Activated naive CD4-positive, alpha-beta T cell treated with anti-CD3 and anti-CD28 coated beads, Interleukin-2, amount 50 U/mL, for 72 hours (primary cell): ENCODE measurements at regions not wholly inside any gene's neighbourhood (a gene's known extent, or its start where the extent isn't known, plus 50 kb on each side); places are given as distances from the start of the nearest gene placed in this dataset.

ENCODE experiments used
- ATAC-seq, 2 donors: fragments of 150-1000 bp; cut with Tn5 transposase; 2 replicates each; pipeline ENCODE4 v1.10.0; 2021; ENCODE audit warnings: mild to moderate bottlenecking in 2 of 2, moderate library complexity in 2 of 2
- DNase-seq, 2 donors: peaks; one replicate each; pipeline ENCODE4 v3.0.0; 2021 to 2022; ENCODE audit warnings: low spot score in 2 of 2
- H3K27ac Mint-ChIP-seq, 2 donors: one replicate each; pipeline ENCODE4 v1.8.0; 2022; ENCODE audit warnings: mild to moderate bottlenecking in 2 of 2, mixed read lengths in 2 of 2
- H3K36me3 Mint-ChIP-seq, 2 donors: one replicate each; pipeline ENCODE4 v1.8.0; 2022; ENCODE audit warnings: mixed read lengths in 2 of 2
- H3K9me3 Mint-ChIP-seq, 2 donors: one replicate each; pipeline ENCODE4 v1.8.0; 2022; ENCODE audit warnings: mixed read lengths in 2 of 2

- ATAC-seq: no peak
- DNase-seq: no peak
- Mint-ChIP-seq H3K9me3 (no peaks in the 10 kb centered on the region), H3K27ac (no peak overlapping the region), H3K36me3 (no peaks in the 10 kb centered on the region)
Observed at GRCh38 chr2:16179701-16180416, 239.5 kb downstream of the MYCN start.

DNA sequence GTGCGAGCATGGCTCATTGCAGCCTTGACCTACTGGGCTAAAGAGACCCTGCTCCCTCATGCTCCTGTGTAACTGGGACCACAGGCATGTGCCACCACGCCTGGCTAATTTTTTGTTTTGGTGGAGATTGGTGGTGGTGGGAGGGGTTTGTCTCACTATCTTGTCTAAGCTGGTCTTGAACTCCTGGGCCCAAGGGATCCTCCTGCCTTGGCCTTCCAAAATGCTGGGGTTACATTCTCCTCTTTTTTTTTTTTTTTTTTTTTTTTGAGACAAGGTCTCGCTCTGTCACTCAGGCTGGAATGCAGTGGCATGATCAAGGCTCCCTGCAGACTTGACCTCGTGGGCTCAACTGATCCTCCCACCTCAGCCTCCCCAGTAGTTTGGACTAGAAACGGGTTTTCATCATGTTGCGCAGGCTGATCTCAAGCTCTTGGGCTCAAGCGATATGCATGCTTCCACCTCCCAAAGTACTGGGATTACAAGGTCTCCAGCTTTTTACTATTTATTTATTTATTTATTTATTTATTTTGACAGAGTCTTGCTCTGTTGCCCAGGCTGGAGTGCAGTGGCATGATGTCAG, 238.3 kb downstream of the MYCN start:
- no peak for ATAC-seq
- H3K36me3 Mint-ChIP-seq: no peaks in the 10 kb centered on the region
- DNase-seq: no peak
- no peak overlapping the region for H3K27ac Mint-ChIP-seq
- no peaks in the 10 kb centered on the region for H3K9me3 Mint-ChIP-seq

DNA sequence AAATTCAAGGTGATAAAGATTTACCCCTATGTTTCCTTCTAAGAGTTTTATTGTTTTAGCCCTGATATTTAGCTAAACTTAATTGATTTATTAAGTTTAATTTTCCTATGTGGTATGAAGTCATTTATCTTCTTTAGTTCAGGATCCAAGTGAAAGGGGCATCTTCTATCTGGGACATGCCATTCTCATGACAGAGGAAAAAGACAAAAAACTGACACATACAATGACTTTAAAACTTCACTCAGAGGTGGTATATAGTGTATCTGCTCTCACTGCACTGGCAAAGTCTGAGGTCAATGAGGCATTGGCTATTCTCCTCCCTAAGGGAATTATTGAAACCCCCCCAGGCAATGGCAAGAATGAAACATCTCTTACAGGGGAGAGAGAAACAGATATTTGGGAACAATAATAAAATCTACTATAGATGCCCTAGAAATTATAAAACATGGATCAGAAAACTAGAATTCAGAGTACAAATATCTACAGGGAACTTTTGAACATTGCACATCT, 237.4 kb downstream of the MYCN start:
- H3K36me3 Mint-ChIP-seq: no peaks in the 10 kb centered on the region
- ATAC-seq: no peak
- DNase-seq: no peak
- H3K27ac Mint-ChIP-seq: no peak overlapping the region
- no peaks in the 10 kb centered on the region for H3K9me3 Mint-ChIP-seq

DNA sequence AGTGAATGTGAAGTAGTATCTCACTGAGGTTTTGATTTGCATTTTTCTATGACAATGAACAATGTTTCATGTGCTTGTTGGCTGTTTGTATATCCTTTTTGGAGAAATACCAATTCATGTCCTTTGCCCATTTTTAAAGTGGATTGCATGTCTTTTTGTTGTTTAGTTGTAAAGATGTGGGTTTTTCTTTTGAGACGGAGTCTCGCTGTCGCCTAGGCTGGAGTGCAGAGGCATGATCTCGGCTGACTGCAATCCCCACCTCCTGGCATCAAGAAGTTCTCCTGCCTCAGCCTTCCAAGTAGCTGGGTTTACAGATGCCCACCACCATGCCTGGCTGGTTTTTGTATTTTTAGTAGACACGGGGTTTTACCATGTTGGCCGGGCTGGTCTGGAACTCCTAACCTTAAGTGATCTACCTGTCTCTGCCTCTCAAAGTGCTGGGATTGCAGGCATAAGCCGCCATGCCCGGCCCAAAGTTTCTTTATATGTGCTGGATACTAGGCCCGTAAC, 236.7 kb downstream of the MYCN start:
- DNase-seq (no peak), ATAC-seq (no peak)
- Mint-ChIP-seq H3K36me3 (no peaks in the 10 kb centered on the region), H3K27ac (no peak overlapping the region), H3K9me3 (no peaks in the 10 kb centered on the region)

GRCh38 chr2:16175247-16175825, 235.0 kb downstream of the MYCN start:
- ATAC-seq: no peak
- no peaks in the 10 kb centered on the region for H3K36me3 Mint-ChIP-seq
- no peak overlapping the region for H3K27ac Mint-ChIP-seq
- DNase-seq: no peak
- H3K9me3 Mint-ChIP-seq: peaks cover 0 to 4% of the 10 kb centered on the region in 2 donors

GRCh38 chr2:16174693-16175045, 234.3 kb downstream of the MYCN start:
- Mint-ChIP-seq H3K27ac (no peak overlapping the region), H3K9me3 (peaks cover 0 to 4% of the 10 kb centered on the region in 2 donors), H3K36me3 (no peaks in the 10 kb centered on the region)
- ATAC-seq: no peak
- DNase-seq: no peak

DNA sequence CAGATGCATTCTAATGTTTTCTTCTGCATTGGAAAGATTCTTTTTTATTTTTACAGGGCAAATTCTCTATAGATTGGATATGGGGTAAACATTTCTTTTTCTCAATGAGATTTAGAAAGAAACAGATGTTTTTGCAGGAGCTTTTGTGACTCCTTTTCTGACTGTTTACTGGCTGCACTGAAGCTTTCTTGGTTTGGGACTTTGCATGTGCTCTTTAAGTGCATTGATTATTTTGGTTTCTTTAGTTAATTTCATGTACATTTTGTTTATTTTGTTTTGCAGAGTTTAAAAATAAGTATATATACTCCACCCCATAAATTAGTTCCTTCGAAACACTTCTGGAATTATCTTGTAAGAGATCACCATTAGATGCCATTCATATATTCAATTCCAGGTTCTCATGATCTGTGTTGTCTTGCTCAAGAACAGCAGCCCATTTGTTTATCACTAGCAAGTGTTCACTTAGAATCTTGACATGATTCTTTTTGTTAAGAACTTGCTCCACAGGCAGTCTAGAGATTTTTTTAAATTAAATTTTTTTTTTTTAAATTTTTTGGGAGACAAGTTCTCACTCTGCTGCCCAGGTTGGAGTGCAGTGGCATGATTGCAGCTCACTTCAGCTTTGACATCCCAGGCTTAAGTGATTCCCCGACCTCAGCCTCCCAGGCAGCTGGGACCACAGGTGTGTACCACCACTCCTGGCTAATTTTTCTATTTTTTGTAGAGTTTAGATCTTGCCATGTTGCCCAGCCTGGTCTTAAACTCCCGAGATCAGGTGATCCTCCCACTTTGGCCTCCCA, 233.7 kb downstream of the MYCN start:
- no peak for ATAC-seq
- no peak for DNase-seq
- no peaks in the 10 kb centered on the region for H3K36me3 Mint-ChIP-seq
- no peak overlapping the region for H3K27ac Mint-ChIP-seq
- H3K9me3 Mint-ChIP-seq: peaks cover 0 to 4% of the 10 kb centered on the region in 2 donors

DNA sequence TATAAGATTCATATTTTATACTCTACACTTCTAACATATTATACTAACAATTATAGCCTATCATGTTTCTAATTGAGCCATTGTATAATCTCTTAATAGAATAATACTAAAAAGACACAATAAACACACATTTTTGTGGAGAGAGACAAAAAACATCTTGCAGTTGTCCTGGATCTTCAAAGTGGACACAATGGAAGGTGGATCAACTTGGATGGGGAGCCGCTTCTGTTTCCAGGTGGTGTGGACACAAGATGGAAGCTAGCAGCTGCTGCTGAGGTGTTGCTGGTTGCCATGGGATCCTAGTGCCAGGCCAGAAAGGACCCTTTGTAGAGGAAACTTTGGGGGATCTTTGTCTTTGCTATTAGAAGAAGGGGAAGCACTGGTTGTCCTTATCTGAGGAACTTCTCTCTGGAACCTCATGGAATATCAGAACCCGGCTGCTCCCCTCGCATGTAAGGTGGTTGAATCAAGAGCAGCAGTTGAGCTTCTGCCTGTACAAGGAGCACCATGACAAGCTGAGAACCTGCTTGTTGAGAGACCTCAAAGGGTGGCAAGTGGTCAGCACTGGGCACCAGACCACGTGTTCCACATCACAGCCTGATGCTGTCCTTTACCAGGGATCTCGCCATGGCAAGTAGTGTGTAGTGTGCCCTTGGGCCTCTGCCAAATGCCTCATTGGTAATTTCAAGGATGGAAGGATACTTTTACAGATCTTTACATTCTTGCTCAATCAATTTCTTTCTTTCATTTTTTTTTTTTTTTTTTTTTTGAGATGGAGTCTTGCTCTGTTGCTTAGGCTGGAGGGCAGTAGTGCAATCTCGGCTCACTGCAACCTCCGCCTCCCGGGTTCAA, 232.2 kb downstream of the MYCN start:
- ATAC-seq: no peak
- Mint-ChIP-seq H3K36me3 (no peaks in the 10 kb centered on the region), H3K9me3 (peaks cover 0 to 4% of the 10 kb centered on the region in 2 donors), H3K27ac (no peak overlapping the region)
- no peak for DNase-seq

GRCh38 chr2:16171425-16171920, 231.1 kb downstream of the MYCN start:
- H3K9me3 Mint-ChIP-seq: peaks cover 0 to 4% of the 10 kb centered on the region in 2 donors
- no peak for DNase-seq
- H3K27ac Mint-ChIP-seq: no peak overlapping the region
- no peak for ATAC-seq
- no peaks in the 10 kb centered on the region for H3K36me3 Mint-ChIP-seq

DNA sequence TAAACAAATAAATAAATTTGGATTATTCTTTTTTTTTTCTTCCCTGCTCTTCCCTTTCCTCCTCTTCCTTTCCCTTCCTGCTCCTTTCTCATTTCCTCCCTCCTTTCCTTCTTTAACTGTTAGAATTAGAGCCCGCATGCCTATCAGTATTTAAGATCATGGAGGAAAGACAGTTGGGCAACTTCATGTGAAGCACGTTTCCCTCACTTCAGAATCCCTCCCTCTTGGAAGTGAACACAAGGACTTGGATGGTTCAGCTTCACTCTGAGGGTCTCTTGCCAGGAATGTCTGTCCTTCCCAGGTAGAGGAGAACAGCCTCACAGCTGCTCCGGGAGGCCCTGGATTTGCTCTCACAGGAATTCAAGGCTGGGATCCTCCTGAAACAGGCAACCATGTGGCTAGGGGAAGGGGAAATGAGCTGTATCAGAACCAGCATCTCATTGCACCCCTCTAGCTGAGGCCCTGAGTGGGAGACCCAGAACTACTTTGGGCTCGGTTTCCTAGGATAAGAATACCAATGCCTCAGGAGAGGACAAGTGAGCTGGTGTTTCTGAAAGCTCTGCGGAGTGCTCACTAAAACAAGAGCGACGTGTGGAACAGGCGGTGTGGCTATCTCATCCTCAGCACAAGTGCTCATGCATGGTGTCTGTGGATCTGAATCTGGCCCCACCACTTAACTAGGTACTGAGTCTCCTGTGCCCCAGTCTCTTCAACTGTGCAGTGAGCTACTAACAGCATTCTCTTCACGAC, 230.5 kb downstream of the MYCN start:
- Mint-ChIP-seq H3K36me3 (no peaks in the 10 kb centered on the region), H3K9me3 (peaks cover 0 to 4% of the 10 kb centered on the region in 2 donors), H3K27ac (no peak overlapping the region)
- no peak for ATAC-seq
- DNase-seq: no peak

GRCh38 chr2:16169381-16169960, 229.1 kb downstream of the MYCN start:
- peaks cover 0 to 4% of the 10 kb centered on the region in 2 donors for H3K9me3 Mint-ChIP-seq
- no peak overlapping the region for H3K27ac Mint-ChIP-seq
- H3K36me3 Mint-ChIP-seq: no peaks in the 10 kb centered on the region
- ATAC-seq (no peak), DNase-seq (no peak)

DNA sequence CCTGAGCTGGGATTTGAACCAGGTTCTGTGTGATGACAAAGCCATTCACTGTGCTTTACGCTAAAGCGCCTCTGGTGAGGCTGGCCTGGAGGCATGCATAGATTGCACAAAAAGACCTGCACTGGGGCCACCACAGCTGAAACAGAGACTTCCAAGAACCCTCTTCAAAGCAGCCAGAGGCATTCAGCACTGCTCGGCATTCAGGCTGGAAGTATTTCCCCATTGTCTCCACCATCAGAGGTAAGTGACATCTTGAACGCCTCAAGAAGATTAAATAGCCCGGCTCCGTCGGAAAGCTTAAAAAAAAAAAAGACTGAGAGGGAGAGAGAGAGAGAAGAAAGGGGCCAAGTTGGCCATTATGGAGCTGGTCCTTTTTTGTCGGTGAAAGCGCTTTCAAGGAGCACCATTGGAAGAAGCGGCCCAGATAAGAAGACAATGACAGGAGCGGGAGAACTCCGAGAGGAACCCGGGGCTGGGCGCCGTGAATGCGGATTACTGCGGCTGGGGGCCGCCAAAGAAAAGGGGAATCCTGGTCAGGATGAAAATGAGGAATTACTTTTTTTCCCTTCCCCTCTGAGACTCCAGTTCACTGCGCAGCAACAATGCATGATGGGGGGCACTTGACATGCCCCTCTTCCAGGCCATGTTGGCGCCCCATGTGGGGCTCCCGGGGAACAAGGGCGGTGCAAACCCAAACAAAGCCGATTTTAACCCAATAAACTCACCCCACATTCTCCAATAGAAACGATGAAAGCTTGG, 228.3 kb downstream of the MYCN start:
- Mint-ChIP-seq H3K36me3 (no peaks in the 10 kb centered on the region), H3K27ac (peak overlapping the region in 1 of 2 donors; percentile 7), H3K9me3 (peaks cover 0 to 4% of the 10 kb centered on the region in 2 donors)
- DNase-seq (no peak), ATAC-seq (no peak)

DNA sequence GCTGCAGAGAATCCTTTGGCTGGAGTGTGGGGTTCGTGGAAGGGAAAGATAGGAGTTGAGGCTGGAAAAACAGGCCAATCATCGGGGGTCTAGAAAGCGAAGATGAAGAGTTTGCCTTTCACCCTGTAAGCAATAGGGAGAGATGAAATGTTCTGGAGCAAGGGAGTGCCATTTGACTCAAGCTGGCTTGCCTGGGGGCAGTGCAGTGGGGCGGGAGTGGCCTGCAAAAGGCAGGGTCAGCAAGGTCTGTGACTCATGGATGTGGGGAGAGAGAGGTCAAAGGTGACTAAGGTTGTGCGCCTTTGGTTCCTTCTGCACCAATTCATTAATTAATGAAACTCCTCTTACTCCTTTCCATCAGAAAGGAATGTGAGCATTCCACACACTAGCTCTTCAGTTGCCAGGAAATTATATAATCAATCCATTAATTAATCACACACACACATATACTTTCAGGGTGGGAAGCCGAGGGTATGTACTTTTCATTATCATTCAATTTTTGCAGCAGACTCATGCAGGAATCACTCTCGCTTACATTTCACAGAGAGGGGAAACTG, 227.6 kb downstream of the MYCN start:
- DNase-seq: no peak
- no peak for ATAC-seq
- Mint-ChIP-seq H3K36me3 (no peaks in the 10 kb centered on the region), H3K9me3 (peaks cover 0 to 4% of the 10 kb centered on the region in 2 donors), H3K27ac (no peak overlapping the region)

DNA sequence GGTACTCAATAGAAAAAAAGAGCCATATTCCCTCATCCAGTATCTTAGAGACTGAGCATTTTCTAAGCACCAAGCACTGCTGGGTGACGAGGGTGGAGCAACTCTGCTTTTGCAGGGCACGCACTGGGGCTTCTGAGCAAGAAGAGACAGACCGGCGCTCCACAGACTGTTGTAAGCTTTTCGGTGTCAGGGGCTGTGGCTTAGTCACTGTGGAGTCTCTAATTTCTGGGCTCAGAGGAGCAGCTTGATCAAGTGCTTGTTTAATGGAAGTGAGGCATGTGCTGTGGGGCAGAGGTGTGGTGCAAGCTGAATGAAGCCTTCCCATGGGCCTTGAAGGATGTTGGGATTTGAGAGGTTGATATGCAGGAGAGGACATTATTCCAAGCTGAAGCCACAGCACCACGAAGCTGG, 227.1 kb downstream of the MYCN start:
- peaks cover 0 to 4% of the 10 kb centered on the region in 2 donors for H3K9me3 Mint-ChIP-seq
- H3K36me3 Mint-ChIP-seq: no peaks in the 10 kb centered on the region
- ATAC-seq: no peak
- H3K27ac Mint-ChIP-seq: no peak overlapping the region
- no peak for DNase-seq
